GM19023 (cell line): ENCODE measurements at regions not wholly inside any gene's neighbourhood (a gene's known extent, or its start where the extent isn't known, plus 50 kb on each side); places are given as distances from the start of the nearest gene placed in this dataset.

Source experiments
- ATAC-seq: cut with Tn5 transposase; IDR thresholded peaks from one replicate; pipeline ENCODE4 v1.9.1; 2021; ENCODE audit warnings: mild to moderate bottlenecking, moderate library complexity; ENCODE audit not compliant: unreplicated experiment

DNA sequence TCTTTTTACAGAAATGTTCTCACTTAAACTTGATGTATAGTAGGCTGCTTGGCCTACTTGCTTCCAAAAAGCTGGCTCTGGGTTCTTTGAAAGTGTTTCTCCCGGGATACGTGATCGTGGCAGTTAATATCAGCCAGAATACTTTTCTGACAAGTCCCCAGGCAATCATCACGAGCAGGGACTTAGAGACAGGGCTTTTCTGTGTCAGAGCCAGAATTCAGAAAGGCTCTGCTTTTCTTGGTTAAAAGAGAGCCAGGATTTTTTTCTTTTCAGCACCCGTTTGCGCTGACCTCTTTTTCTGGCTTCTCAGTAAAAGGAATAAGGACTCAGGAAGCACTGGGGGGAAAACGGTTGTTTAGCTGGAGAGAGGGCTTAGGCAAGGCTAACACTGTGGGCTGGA, 57.8 kb upstream of the ARHGAP5 start:
- ATAC-seq: no peak

DNA sequence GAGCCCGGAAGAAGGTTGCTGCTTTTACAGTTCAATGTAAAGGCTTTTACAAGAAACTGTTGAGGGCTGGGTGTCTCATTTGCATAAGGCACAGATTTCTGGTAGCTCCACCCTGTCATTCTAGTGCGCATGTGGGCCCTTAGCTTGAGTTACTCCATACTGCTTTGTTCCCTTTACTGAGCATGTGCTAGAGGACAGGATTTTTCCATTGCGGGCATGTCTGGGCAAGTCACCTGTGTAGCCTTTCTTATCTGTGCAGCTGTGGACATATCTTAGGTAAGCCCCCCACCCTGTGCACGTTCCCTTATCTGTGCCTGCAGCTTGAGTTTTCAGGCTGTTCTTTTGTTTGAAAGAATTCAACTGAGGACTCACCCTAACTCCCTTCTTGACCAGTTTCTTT, 56.2 kb upstream of the ARHGAP5 start:
- no peak for ATAC-seq

DNA sequence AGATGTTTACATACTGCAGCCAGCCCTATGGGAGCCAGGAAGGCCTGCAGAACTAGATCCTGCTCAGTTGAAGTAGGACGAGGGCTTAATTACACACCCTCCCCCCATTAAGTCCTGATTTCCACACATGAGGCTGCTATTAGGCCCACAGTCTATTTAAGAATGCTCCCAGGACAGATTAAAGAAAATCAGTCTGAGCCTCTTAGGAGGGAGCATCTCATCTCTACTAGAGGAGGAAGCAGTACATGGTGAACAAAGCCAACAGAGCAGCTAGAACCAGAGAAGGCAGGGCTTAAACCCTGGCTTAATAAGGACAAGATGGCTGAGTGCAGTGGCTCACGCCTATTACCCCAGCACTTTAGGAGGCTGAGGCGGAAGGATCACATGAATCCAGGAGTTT, 55.8 kb upstream of the ARHGAP5 start:
- ATAC-seq: no peak

DNA sequence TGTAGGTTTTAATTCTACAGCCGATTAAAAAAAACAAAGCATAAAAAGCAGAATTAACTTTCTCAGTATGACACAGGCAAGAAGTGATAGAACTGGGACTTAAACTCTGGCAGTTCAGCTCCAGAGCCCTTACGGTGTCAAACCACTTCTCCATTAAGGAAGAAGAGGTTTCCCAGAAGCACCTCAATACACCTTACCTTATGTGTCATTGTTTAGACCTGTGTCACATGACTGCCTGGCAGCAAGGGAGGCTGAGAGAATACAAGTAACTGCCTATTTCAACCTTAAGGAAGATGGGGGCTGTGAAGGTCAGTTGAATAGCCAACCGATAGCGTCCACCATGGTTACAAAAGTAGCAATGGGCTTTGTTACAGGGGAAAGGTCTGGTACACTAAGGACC, 54.6 kb upstream of the ARHGAP5 start:
- ATAC-seq: no peak

DNA sequence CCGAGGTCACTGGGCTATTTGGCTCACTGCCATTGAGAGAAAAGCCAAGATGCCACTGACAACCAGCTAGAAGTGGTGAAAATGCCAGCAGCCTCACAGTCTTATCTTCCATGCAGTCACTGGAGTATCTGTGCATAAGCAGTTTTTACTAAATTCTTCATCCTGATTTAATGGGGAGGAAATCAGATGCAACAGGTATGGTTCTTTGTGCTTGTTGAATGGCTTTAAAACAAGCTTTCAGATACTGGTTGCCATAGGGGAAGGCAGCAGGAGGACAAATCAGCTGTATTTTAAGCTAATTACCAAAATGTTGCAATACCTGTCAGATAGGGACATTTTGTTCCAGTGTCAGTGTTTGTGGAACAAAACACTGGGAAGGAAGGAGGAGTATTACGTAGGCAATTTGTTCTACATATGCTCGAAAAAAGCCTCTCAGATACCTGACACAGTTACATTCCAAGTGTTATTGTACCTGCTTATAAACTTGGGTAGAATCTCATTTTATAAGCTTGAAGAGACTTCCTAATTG, 54.1 kb upstream of the ARHGAP5 start:
- ATAC-seq: no peak

DNA sequence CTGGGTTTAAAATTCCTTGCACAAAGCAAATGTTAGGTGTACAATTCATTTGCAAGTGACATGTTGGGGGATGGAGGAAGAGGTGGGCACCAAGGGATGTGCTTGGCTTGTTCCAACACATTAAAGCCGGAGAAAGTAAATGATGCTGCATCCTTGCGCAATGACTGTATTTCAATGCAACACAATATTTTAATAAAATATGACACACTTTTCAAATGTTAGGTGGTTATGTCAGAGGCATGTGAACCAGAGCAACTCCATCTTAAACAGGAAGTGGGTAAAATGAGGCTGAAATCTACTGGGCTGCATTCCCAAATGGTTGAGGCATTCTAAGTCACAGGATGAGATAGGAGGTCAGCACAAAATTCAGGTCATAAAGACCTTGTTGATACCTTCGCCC, 53.6 kb upstream of the ARHGAP5 start:
- no peak for ATAC-seq

DNA sequence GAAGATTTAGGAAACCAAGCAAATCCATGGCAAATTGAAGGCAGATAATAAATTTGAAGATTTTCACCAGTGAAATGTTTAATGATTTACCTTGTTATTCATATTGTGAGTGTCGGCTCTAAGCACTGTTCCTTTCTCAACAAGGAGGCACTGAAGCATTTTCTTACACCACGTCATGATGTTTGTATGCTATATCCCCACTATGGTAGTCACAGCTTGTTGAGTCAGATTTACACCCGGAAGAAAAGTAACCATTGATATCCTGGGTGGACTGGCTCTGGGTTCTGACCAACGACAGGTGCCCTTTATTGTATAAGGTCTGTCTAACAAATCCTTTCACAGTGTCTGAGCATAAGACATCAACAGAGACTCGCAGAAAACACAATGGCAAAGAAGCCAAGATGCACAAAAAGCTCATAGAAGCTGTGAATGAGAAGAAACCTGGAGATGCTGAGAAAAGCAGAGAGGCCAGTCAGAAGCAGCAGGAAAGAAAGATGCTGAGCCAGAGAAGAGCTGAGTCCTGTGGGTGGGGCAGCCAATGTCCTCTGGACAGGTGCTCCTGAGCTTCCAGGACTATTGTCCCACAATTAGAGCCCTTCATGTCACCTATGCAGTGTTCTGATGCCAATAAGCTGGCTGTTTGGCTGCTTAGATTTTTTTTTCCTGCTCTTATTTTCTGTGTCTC, 49.7 kb upstream of the ARHGAP5 start:
- no peak for ATAC-seq
